HEK293 (cell line): ENCODE measurements at regions not wholly inside any gene's neighbourhood (a gene's known extent, or its start where the extent isn't known, plus 50 kb on each side); places are given as distances from the start of the nearest gene placed in this dataset.

ENCODE experiments used
- IKZF3 ChIP-seq: fragments of 450-650 bp; IDR thresholded peaks from 2 replicates; pipeline ENCODE4 v1.5.0; 2018; ENCODE audit warnings: missing biosample characterization, mild to moderate bottlenecking, missing genetic modification characterization, moderate library complexity
- ZBTB8A ChIP-seq: fragments of 450-650 bp; formaldehyde crosslinking; IDR thresholded peaks from 2 replicates; pipeline ENCODE4 v1.5.1; 2016; ENCODE audit warnings: missing biosample characterization, missing genetic modification characterization
- ZNF423 ChIP-seq: fragments of 450-650 bp; formaldehyde crosslinking; IDR thresholded peaks from 2 replicates; pipeline ENCODE4 v1.5.1; 2016; ENCODE audit warnings: missing biosample characterization, missing genetic modification characterization
- ZNF48 ChIP-seq: fragments of 450-650 bp; formaldehyde crosslinking; IDR thresholded peaks from 2 replicates; pipeline ENCODE4 v1.5.1; 2016; ENCODE audit warnings: missing biosample characterization, missing genetic modification characterization
- ZNF561 ChIP-seq: fragments of 450-650 bp; IDR thresholded peaks from 2 replicates; pipeline ENCODE4 v1.5.1; 2018; ENCODE audit warnings: missing biosample characterization, missing genetic modification characterization, borderline replicate concordance
- ZNF629 ChIP-seq: fragments of 450-650 bp; formaldehyde crosslinking; IDR thresholded peaks from 2 replicates; pipeline ENCODE4 v1.5.1; 2017; ENCODE audit warnings: missing biosample characterization, missing genetic modification characterization
- TF ChIP-seq, protein P1 (sequence below): fragments of 450-650 bp; formaldehyde crosslinking; IDR thresholded peaks from 2 replicates; pipeline ENCODE4 v1.5.1; 2016; ENCODE audit warnings: missing biosample characterization, missing genetic modification characterization
- TF ChIP-seq, protein P2 (sequence below): fragments of 450-650 bp; formaldehyde crosslinking; IDR thresholded peaks from 2 replicates; pipeline ENCODE4 v1.5.1; 2016; ENCODE audit warnings: missing biosample characterization, missing genetic modification characterization

DNA sequence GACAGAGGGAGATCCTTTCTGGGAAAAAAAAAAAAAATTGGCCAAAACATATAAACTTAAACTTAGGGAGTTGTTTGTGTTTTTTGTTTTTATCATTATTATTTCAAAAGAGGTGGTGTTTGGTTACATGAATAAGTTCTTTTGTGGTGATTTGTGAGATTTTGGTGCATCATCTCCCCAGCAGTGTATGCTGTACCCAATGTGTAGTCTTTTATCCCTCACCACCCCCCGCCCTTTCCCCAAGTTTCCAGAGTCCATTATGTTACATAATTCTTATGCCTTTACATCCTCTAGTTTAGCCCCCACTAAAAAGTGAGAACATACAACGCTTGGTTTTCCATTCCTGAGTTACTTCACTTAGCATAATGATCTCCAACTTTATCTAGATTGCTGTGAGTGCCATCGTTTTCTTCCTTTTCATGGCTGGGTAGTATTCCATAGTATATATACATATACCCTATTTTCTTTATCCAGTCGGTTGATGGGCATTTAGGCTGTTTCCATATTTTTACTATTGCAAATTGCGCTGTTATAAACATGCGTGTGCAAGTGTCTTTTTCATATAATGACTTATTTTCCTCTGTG is 148.1 kb upstream of the ZNF92 start:
- TF ChIP-seq ZBTB8A (tag by site-specific recombination) (no peak), ZNF561 (no peak), ZNF629 (tag by site-specific recombination) (no peak), ZNF48 (tag by site-specific recombination) (no peak), ZNF423 (no peak), IKZF3 (tag by site-specific recombination) (no peak)
- TF ChIP-seq, protein P1, sequence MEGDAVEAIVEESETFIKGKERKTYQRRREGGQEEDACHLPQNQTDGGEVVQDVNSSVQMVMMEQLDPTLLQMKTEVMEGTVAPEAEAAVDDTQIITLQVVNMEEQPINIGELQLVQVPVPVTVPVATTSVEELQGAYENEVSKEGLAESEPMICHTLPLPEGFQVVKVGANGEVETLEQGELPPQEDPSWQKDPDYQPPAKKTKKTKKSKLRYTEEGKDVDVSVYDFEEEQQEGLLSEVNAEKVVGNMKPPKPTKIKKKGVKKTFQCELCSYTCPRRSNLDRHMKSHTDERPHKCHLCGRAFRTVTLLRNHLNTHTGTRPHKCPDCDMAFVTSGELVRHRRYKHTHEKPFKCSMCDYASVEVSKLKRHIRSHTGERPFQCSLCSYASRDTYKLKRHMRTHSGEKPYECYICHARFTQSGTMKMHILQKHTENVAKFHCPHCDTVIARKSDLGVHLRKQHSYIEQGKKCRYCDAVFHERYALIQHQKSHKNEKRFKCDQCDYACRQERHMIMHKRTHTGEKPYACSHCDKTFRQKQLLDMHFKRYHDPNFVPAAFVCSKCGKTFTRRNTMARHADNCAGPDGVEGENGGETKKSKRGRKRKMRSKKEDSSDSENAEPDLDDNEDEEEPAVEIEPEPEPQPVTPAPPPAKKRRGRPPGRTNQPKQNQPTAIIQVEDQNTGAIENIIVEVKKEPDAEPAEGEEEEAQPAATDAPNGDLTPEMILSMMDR = no peak
- TF ChIP-seq, protein P2, sequence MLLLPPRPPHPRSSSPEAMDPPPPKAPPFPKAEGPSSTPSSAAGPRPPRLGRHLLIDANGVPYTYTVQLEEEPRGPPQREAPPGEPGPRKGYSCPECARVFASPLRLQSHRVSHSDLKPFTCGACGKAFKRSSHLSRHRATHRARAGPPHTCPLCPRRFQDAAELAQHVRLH (tag by site-specific recombination) = no peak
